GM19351 (cell line): ENCODE measurements at regions not wholly inside any gene's neighbourhood (a gene's known extent, or its start where the extent isn't known, plus 50 kb on each side); places are given as distances from the start of the nearest gene placed in this dataset.

Source experiments
- ATAC-seq: cut with Tn5 transposase; IDR thresholded peaks from one replicate; pipeline ENCODE4 v1.9.1; 2021; ENCODE audit warnings: mild to moderate bottlenecking, moderate library complexity; ENCODE audit not compliant: unreplicated experiment

GRCh38 chr11:93248602-93249001 is 50.8 kb upstream of the SLC36A4 start:
- peak; percentile 60 for ATAC-seq

- ATAC-seq: no peak
Observed at GRCh38 chr11:93249459-93250220, 51.8 kb upstream of the SLC36A4 start.

GRCh38 chr11:93250326-93250725 is 52.5 kb upstream of the SLC36A4 start:
- no peak for ATAC-seq

- no peak for ATAC-seq
Observed at GRCh38 chr11:93251922-93252321, 54.1 kb upstream of the SLC36A4 start.

- no peak for ATAC-seq
Observed at GRCh38 chr11:93253111-93253510, 55.3 kb upstream of the SLC36A4 start.

GRCh38 chr11:93256623-93257022 is 58.8 kb upstream of the SLC36A4 start:
- ATAC-seq: no peak

GRCh38 chr11:93267383-93267782 is 63.2 kb upstream of the DEUP1 start:
- ATAC-seq: no peak

- ATAC-seq: no peak
Observed at GRCh38 chr11:93268287-93269040, 62.1 kb upstream of the DEUP1 start.

GRCh38 chr11:93271596-93271995 is 58.9 kb upstream of the DEUP1 start:
- ATAC-seq: no peak

GRCh38 chr11:93274851-93275250 is 55.7 kb upstream of the DEUP1 start:
- no peak for ATAC-seq

GRCh38 chr11:93278976-93279375 is 51.6 kb upstream of the DEUP1 start:
- no peak for ATAC-seq

GRCh38 chr11:93279851-93280347 is 50.6 kb upstream of the DEUP1 start:
- ATAC-seq: peak; percentile 83
